ENCODE measurements at regions not wholly inside any gene's neighbourhood (a gene's known extent, or its start where the extent isn't known, plus 50 kb on each side); places are given as distances from the start of the nearest gene placed in this dataset.

- DNase-seq (ENCODE audit: low read depth, low spot score) = no peak
- H3K9me3 ChIP-seq (replicated peaks; ENCODE audit: control insufficient read depth, insufficient read depth, low read length) = no peaks in the 10 kb centered on the region
- H3K9ac ChIP-seq (replicated peaks; ENCODE audit: extremely low read depth, insufficient read depth, low read length) = no peak overlapping the region
- CTCF ChIA-PET = no interaction called here
- no peak overlapping the region for H2AFZ ChIP-seq (ENCODE audit: low read depth, low read length)
- no peaks in the 10 kb centered on the region for H3K36me3 ChIP-seq (ENCODE audit: control insufficient read depth in 2 of 2, extremely low read depth in 1 of 2, insufficient read depth in 2 of 2, low read length in 2 of 2)
- no peak overlapping the region for H3K4me3 ChIP-seq (replicated peaks in 1 of 3; ENCODE audit: insufficient read depth in 1 of 3, low read depth in 1 of 3, low read length in 3 of 3)
- no peak for TF ChIP-seq CTCF (IDR thresholded peaks at IDR 0.05; ENCODE audit: extremely low read depth in 1 of 2, insufficient read depth in 1 of 2, low read depth in 1 of 2, low read length in 2 of 2)
- no peak for TF ChIP-seq JUN (IDR thresholded peaks at IDR 0.05; ENCODE audit: borderline replicate concordance, insufficient read depth, insufficient read length, low read depth)
- TF ChIP-seq GATA2 (IDR thresholded peaks at IDR 0.05; ENCODE audit: insufficient read depth, insufficient read length, low read depth, low read length) = no peak
- H3K4me1 ChIP-seq (ENCODE audit: control insufficient read depth, extremely low read depth, insufficient read depth, low read length) = no peaks in the 10 kb centered on the region
- dilution Hi-C loops (cut with MboI; ENCODE audit: extremely low pct_ligation_motif_present, low sequenced_read_pairs) (no loop called here), intact Hi-C loops (cut with micrococcal nuclease) (no loop called here)
- no peak overlapping the region for H3K4me2 ChIP-seq (ENCODE audit: insufficient read depth, low read length)
- BruUV-seq (replicated peaks) = no TSS peak
- H3K27ac ChIP-seq (ENCODE audit: insufficient read depth, low read depth, low read length) = no peak overlapping the region
- H3K79me2 ChIP-seq (ENCODE audit: control insufficient read depth, insufficient read depth, low read length) = no peaks in the 10 kb centered on the region
- no peaks in the 10 kb centered on the region for H3K27me3 ChIP-seq (ENCODE audit: control insufficient read depth in 2 of 2, insufficient read depth in 2 of 2, low read length in 2 of 2)
- POLR2A ChIA-PET = no interaction called here
- no peak for FAIRE-seq
- H3K9me1 ChIP-seq (replicated peaks; ENCODE audit: control insufficient read depth, extremely low read depth, insufficient read depth, low read length) = no peaks in the 10 kb centered on the region
- H4K20me1 ChIP-seq (replicated peaks; ENCODE audit: control insufficient read depth, extremely low read depth, insufficient read depth, low read length) = no peaks in the 10 kb centered on the region
These were observed 1705.6 kb upstream of the TMEFF2 start for GRCh38 chr2:193900292-193900691.

- no peaks in the 10 kb centered on the region for H3K9me3 ChIP-seq (replicated peaks; ENCODE audit: control insufficient read depth, insufficient read depth, low read length)
- BruUV-seq (replicated peaks) = no TSS peak
- no peaks in the 10 kb centered on the region for H4K20me1 ChIP-seq (replicated peaks; ENCODE audit: control insufficient read depth, extremely low read depth, insufficient read depth, low read length)
- no peak overlapping the region for H3K4me2 ChIP-seq (ENCODE audit: insufficient read depth, low read length)
- DNase-seq (ENCODE audit: low read depth, low spot score) = peak; percentile 17
- ChIA-PET CTCF (interaction anchor here (0.9 to 1.2 kb wide), 3 partner anchors 10 to 200 kb away, joined by 3 to 4 read pairs (median 3); no protein-coding TSS in a partner anchor), POLR2A (no interaction called here)
- no peaks in the 10 kb centered on the region for H3K4me1 ChIP-seq (ENCODE audit: control insufficient read depth, extremely low read depth, insufficient read depth, low read length)
- FAIRE-seq = no peak
- dilution Hi-C loops (cut with MboI; ENCODE audit: extremely low pct_ligation_motif_present, low sequenced_read_pairs) (no loop called here), intact Hi-C loops (cut with micrococcal nuclease) (no loop called here)
- H2AFZ ChIP-seq (ENCODE audit: low read depth, low read length) = peak overlapping the region; percentile 6
- TF ChIP-seq GATA2 (IDR thresholded peaks at IDR 0.05; ENCODE audit: insufficient read depth, insufficient read length, low read depth, low read length) = no peak
- no peak for TF ChIP-seq POLR2A (IDR thresholded peaks at IDR 0.05; ENCODE audit: low read depth, low read length)
- TF ChIP-seq EZH2 (IDR thresholded peaks at IDR 0.05; ENCODE audit: borderline replicate concordance, low read depth, low read length, severe bottlenecking) = no peak
- TF ChIP-seq MYC (IDR thresholded peaks at IDR 0.05; ENCODE audit: low read depth, low read length) = no peak
- TF ChIP-seq POLR2AphosphoS5 (IDR thresholded peaks at IDR 0.05; ENCODE audit: insufficient read depth, low read depth, low read length) = no peak
- no peak for TF ChIP-seq MAX (IDR thresholded peaks at IDR 0.05; ENCODE audit: insufficient read depth, insufficient read length)
- TF ChIP-seq CTCF (IDR thresholded peaks at IDR 0.05; ENCODE audit: extremely low read depth in 1 of 2, insufficient read depth in 1 of 2, low read depth in 1 of 2, low read length in 2 of 2) = no peak
- TF ChIP-seq FOS (IDR thresholded peaks at IDR 0.05; ENCODE audit: borderline replicate concordance, insufficient read depth, low read length) = no peak
- no peak for TF ChIP-seq JUN (IDR thresholded peaks at IDR 0.05; ENCODE audit: borderline replicate concordance, insufficient read depth, insufficient read length, low read depth)
- no peak overlapping the region for H3K9ac ChIP-seq (replicated peaks; ENCODE audit: extremely low read depth, insufficient read depth, low read length)
- no peaks in the 10 kb centered on the region for H3K79me2 ChIP-seq (ENCODE audit: control insufficient read depth, insufficient read depth, low read length)
- H3K9me1 ChIP-seq (replicated peaks; ENCODE audit: control insufficient read depth, extremely low read depth, insufficient read depth, low read length) = no peaks in the 10 kb centered on the region
- no peaks in the 10 kb centered on the region for H3K27me3 ChIP-seq (ENCODE audit: control insufficient read depth in 2 of 2, insufficient read depth in 2 of 2, low read length in 2 of 2)
- H3K36me3 ChIP-seq (ENCODE audit: control insufficient read depth in 2 of 2, extremely low read depth in 1 of 2, insufficient read depth in 2 of 2, low read length in 2 of 2) = no peaks in the 10 kb centered on the region
- H3K4me3 ChIP-seq (replicated peaks in 1 of 3; ENCODE audit: insufficient read depth in 1 of 3, low read depth in 1 of 3, low read length in 3 of 3) = no peak overlapping the region
- no peak overlapping the region for H3K27ac ChIP-seq (ENCODE audit: insufficient read depth, low read depth, low read length)
These were observed 1700.5 kb upstream of the TMEFF2 start for GRCh38 chr2:193895226-193895625.

Measured in endothelial cell of umbilical vein (primary cell).